ENCODE measurements at regions not wholly inside any gene's neighbourhood (a gene's known extent, or its start where the extent isn't known, plus 50 kb on each side); places are given as distances from the start of the nearest gene placed in this dataset.

- Histone ChIP-seq H3K27me3 (ENCODE audit: control insufficient read depth, insufficient read depth, low read length) (no peaks in the 10 kb centered on the region), H3K9ac (ENCODE audit: low read depth, low read length) (no peak overlapping the region), H3K27ac (ENCODE audit: low read depth, low read length) (no peak overlapping the region), H3K4me1 (ENCODE audit: control insufficient read depth, insufficient read depth, low read length) (peaks cover 33% of the 10 kb centered on the region), H3K36me3 (ENCODE audit: control insufficient read depth, insufficient read depth, low read length) (no peaks in the 10 kb centered on the region), H3K9me3 (ENCODE audit: control insufficient read depth, insufficient read depth, low read length) (peaks cover 3% of the 10 kb centered on the region; the same call in 1 of the 2 replicates), H3K4me3 (ENCODE audit: low read depth, low read length) (no peak overlapping the region)
Observed at GRCh38 chr2:67215214-67216055, 181.7 kb upstream of the ETAA1 start.

GRCh38 chr2:67216103-67216502 is 181.0 kb upstream of the ETAA1 start:
- H3K9ac ChIP-seq (ENCODE audit: low read depth, low read length), result no peak overlapping the region
- H3K4me3 ChIP-seq (ENCODE audit: low read depth, low read length), result no peak overlapping the region
- peaks cover 3% of the 10 kb centered on the region; the same call in 1 of the 2 replicates for H3K9me3 ChIP-seq (ENCODE audit: control insufficient read depth, insufficient read depth, low read length)
- H3K27me3 ChIP-seq (ENCODE audit: control insufficient read depth, insufficient read depth, low read length), result no peaks in the 10 kb centered on the region
- H3K36me3 ChIP-seq (ENCODE audit: control insufficient read depth, insufficient read depth, low read length), result no peaks in the 10 kb centered on the region
- peaks cover 33% of the 10 kb centered on the region for H3K4me1 ChIP-seq (ENCODE audit: control insufficient read depth, insufficient read depth, low read length)
- H3K27ac ChIP-seq (ENCODE audit: low read depth, low read length), result no peak overlapping the region

- Histone ChIP-seq H3K27ac (ENCODE audit: low read depth, low read length) (no peak overlapping the region), H3K9ac (ENCODE audit: low read depth, low read length) (no peak overlapping the region), H3K9me3 (ENCODE audit: control insufficient read depth, insufficient read depth, low read length) (peaks cover 3% of the 10 kb centered on the region; the same call in 1 of the 2 replicates), H3K36me3 (ENCODE audit: control insufficient read depth, insufficient read depth, low read length) (no peaks in the 10 kb centered on the region), H3K27me3 (ENCODE audit: control insufficient read depth, insufficient read depth, low read length) (no peaks in the 10 kb centered on the region), H3K4me1 (ENCODE audit: control insufficient read depth, insufficient read depth, low read length) (peaks cover 33% of the 10 kb centered on the region), H3K4me3 (ENCODE audit: low read depth, low read length) (no peak overlapping the region)
Observed at GRCh38 chr2:67216881-67217280, 180.3 kb upstream of the ETAA1 start.

GRCh38 chr2:67217398-67217797 is 179.7 kb upstream of the ETAA1 start:
- H3K27me3 ChIP-seq (ENCODE audit: control insufficient read depth, insufficient read depth, low read length), result no peaks in the 10 kb centered on the region

GRCh38 chr2:67218056-67218455 is 179.1 kb upstream of the ETAA1 start:
- Histone ChIP-seq H3K36me3 (ENCODE audit: control insufficient read depth, insufficient read depth, low read length) (no peaks in the 10 kb centered on the region), H3K27ac (ENCODE audit: low read depth, low read length) (no peak overlapping the region), H3K9me3 (ENCODE audit: control insufficient read depth, insufficient read depth, low read length) (peaks cover 3% of the 10 kb centered on the region; the same call in 1 of the 2 replicates), H3K27me3 (ENCODE audit: control insufficient read depth, insufficient read depth, low read length) (no peaks in the 10 kb centered on the region), H3K4me3 (ENCODE audit: low read depth, low read length) (no peak overlapping the region), H3K9ac (ENCODE audit: low read depth, low read length) (no peak overlapping the region), H3K4me1 (ENCODE audit: control insufficient read depth, insufficient read depth, low read length) (peaks cover 32% of the 10 kb centered on the region)

More at GRCh38 chr2:67217398-67217797, 179.7 kb upstream of the ETAA1 start:
- H3K27ac ChIP-seq (ENCODE audit: low read depth, low read length), result no peak overlapping the region
- no peak overlapping the region for H3K9ac ChIP-seq (ENCODE audit: low read depth, low read length)
- peaks cover 3% of the 10 kb centered on the region; the same call in 1 of the 2 replicates for H3K9me3 ChIP-seq (ENCODE audit: control insufficient read depth, insufficient read depth, low read length)
- H3K4me1 ChIP-seq (ENCODE audit: control insufficient read depth, insufficient read depth, low read length), result peaks cover 33% of the 10 kb centered on the region
- H3K4me3 ChIP-seq (ENCODE audit: low read depth, low read length), result no peak overlapping the region
- no peaks in the 10 kb centered on the region for H3K36me3 ChIP-seq (ENCODE audit: control insufficient read depth, insufficient read depth, low read length)

GRCh38 chr2:67219651-67220050 is 177.5 kb upstream of the ETAA1 start:
- no peaks in the 10 kb centered on the region for H3K36me3 ChIP-seq (ENCODE audit: control insufficient read depth, insufficient read depth, low read length)
- H3K4me3 ChIP-seq (ENCODE audit: low read depth, low read length), result no peak overlapping the region
- H3K27ac ChIP-seq (ENCODE audit: low read depth, low read length), result no peak overlapping the region
- no peak overlapping the region for H3K9ac ChIP-seq (ENCODE audit: low read depth, low read length)
- peaks cover 3% of the 10 kb centered on the region; the same call in 1 of the 2 replicates for H3K9me3 ChIP-seq (ENCODE audit: control insufficient read depth, insufficient read depth, low read length)
- H3K4me1 ChIP-seq (ENCODE audit: control insufficient read depth, insufficient read depth, low read length), result peaks cover 29% of the 10 kb centered on the region
- H3K27me3 ChIP-seq (ENCODE audit: control insufficient read depth, insufficient read depth, low read length), result no peaks in the 10 kb centered on the region

GRCh38 chr2:67221266-67221665 is 175.9 kb upstream of the ETAA1 start:
- no peaks in the 10 kb centered on the region for H3K27me3 ChIP-seq (ENCODE audit: control insufficient read depth, insufficient read depth, low read length)
- H3K4me1 ChIP-seq (ENCODE audit: control insufficient read depth, insufficient read depth, low read length), result peaks cover 16% of the 10 kb centered on the region; the same call in 1 of the 2 replicates
- no peak overlapping the region for H3K9ac ChIP-seq (ENCODE audit: low read depth, low read length)
- H3K27ac ChIP-seq (ENCODE audit: low read depth, low read length), result no peak overlapping the region
- H3K4me3 ChIP-seq (ENCODE audit: low read depth, low read length), result no peak overlapping the region
- no peaks in the 10 kb centered on the region for H3K36me3 ChIP-seq (ENCODE audit: control insufficient read depth, insufficient read depth, low read length)
- H3K9me3 ChIP-seq (ENCODE audit: control insufficient read depth, insufficient read depth, low read length), result peaks cover 3% of the 10 kb centered on the region; the same call in 1 of the 2 replicates

GRCh38 chr2:67225287-67225973 is 171.7 kb upstream of the ETAA1 start:
- H3K4me1 ChIP-seq (ENCODE audit: control insufficient read depth, insufficient read depth, low read length), result no peaks in the 10 kb centered on the region
- H3K9me3 ChIP-seq (ENCODE audit: control insufficient read depth, insufficient read depth, low read length), result no peaks in the 10 kb centered on the region
- no peak overlapping the region for H3K27ac ChIP-seq (ENCODE audit: low read depth, low read length)
- H3K9ac ChIP-seq (ENCODE audit: low read depth, low read length), result no peak overlapping the region
- no peaks in the 10 kb centered on the region for H3K36me3 ChIP-seq (ENCODE audit: control insufficient read depth, insufficient read depth, low read length)
- H3K4me3 ChIP-seq (ENCODE audit: low read depth, low read length), result no peak overlapping the region
- H3K27me3 ChIP-seq (ENCODE audit: control insufficient read depth, insufficient read depth, low read length), result no peaks in the 10 kb centered on the region

GRCh38 chr2:67229706-67230105 is 167.4 kb upstream of the ETAA1 start:
- Histone ChIP-seq H3K36me3 (ENCODE audit: control insufficient read depth, insufficient read depth, low read length) (no peaks in the 10 kb centered on the region), H3K27ac (ENCODE audit: low read depth, low read length) (no peak overlapping the region), H3K4me3 (ENCODE audit: low read depth, low read length) (no peak overlapping the region), H3K9me3 (ENCODE audit: control insufficient read depth, insufficient read depth, low read length) (no peaks in the 10 kb centered on the region), H3K4me1 (ENCODE audit: control insufficient read depth, insufficient read depth, low read length) (0 out of 2 replicates have a peak, but pooled peaks cover 2% of the 10 kb centered on the region), H3K9ac (ENCODE audit: low read depth, low read length) (no peak overlapping the region), H3K27me3 (ENCODE audit: control insufficient read depth, insufficient read depth, low read length) (no peaks in the 10 kb centered on the region)

- Histone ChIP-seq H3K9ac (ENCODE audit: low read depth, low read length) (no peak overlapping the region), H3K4me1 (ENCODE audit: control insufficient read depth, insufficient read depth, low read length) (0 out of 2 replicates have a peak, but pooled peaks cover 2% of the 10 kb centered on the region), H3K4me3 (ENCODE audit: low read depth, low read length) (no peak overlapping the region), H3K27ac (ENCODE audit: low read depth, low read length) (no peak overlapping the region), H3K36me3 (ENCODE audit: control insufficient read depth, insufficient read depth, low read length) (no peaks in the 10 kb centered on the region), H3K27me3 (ENCODE audit: control insufficient read depth, insufficient read depth, low read length) (no peaks in the 10 kb centered on the region), H3K9me3 (ENCODE audit: control insufficient read depth, insufficient read depth, low read length) (no peaks in the 10 kb centered on the region)
Observed at GRCh38 chr2:67232936-67233335, 164.2 kb upstream of the ETAA1 start.

- H3K27ac ChIP-seq (ENCODE audit: low read depth, low read length), result no peak overlapping the region
- no peaks in the 10 kb centered on the region for H3K36me3 ChIP-seq (ENCODE audit: control insufficient read depth, insufficient read depth, low read length)
- no peak overlapping the region for H3K4me3 ChIP-seq (ENCODE audit: low read depth, low read length)
- no peak overlapping the region for H3K9ac ChIP-seq (ENCODE audit: low read depth, low read length)
- 0 out of 2 replicates have a peak, but pooled peaks cover 2% of the 10 kb centered on the region for H3K4me1 ChIP-seq (ENCODE audit: control insufficient read depth, insufficient read depth, low read length)
- H3K9me3 ChIP-seq (ENCODE audit: control insufficient read depth, insufficient read depth, low read length), result no peaks in the 10 kb centered on the region
- H3K27me3 ChIP-seq (ENCODE audit: control insufficient read depth, insufficient read depth, low read length), result no peaks in the 10 kb centered on the region
Observed at GRCh38 chr2:67234440-67234839, 162.7 kb upstream of the ETAA1 start.

Data from HUES48 (cell line).